CD4-positive, CD25-positive, alpha-beta regulatory T cell (primary cell): ENCODE measurements at regions not wholly inside any gene's neighbourhood (a gene's known extent, or its start where the extent isn't known, plus 50 kb on each side); places are given as distances from the start of the nearest gene placed in this dataset.

ENCODE experiments used
- ATAC-seq, 2 donors: fragments of 150-1000 bp; cut with Tn5 transposase; one replicate each; pipeline ENCODE4 v1.10.0; 2021; ENCODE audit warnings: low read depth in 2 of 2, moderate number of reproducible peaks in 2 of 2, moderate library complexity in 1 of 2
- DNase-seq, 3 donors: peaks; one replicate each; pipeline versions ENCODE4 v3.0.0 to v3.0.0-alpha.2; 2012 to 2022; ENCODE audit warnings: mixed read lengths in 1 of 3
- H3K27ac ChIP-seq: one replicate; pipeline ENCODE4 v1.7.0; 2013; ENCODE audit warnings: mild to moderate bottlenecking, low read length; ENCODE audit not compliant: insufficient read depth, poor library complexity, severe bottlenecking
- H3K27me3 ChIP-seq: one replicate; pipeline ENCODE4 v1.7.0; 2013; ENCODE audit warnings: low read length; ENCODE audit not compliant: control insufficient read depth, insufficient read depth
- H3K36me3 ChIP-seq: one replicate; pipeline ENCODE4 v1.7.0; 2013; ENCODE audit warnings: mild to moderate bottlenecking, low read length, moderate library complexity; ENCODE audit not compliant: control insufficient read depth, insufficient read depth
- H3K4me1 ChIP-seq: 2 replicates; pipeline ENCODE4 v1.7.0; 2013; ENCODE audit warnings: mild to moderate bottlenecking, low read length; ENCODE audit not compliant: insufficient read depth, control insufficient read depth, poor library complexity, severe bottlenecking
- H3K4me3 ChIP-seq: one replicate; pipeline ENCODE4 v1.7.0; 2013; ENCODE audit warnings: low read depth, mild to moderate bottlenecking, low read length, moderate library complexity
- H3K9me3 ChIP-seq, 2 experiments: 1 replicate in 1 of 2; 2 replicates in 1 of 2; pipeline ENCODE4 v1.7.0; 2013; ENCODE audit warnings: low read length in 2 of 2, mild to moderate bottlenecking in 1 of 2, moderate library complexity in 1 of 2; ENCODE audit not compliant: control insufficient read depth in 2 of 2
- H3K27ac Mint-ChIP-seq, 3 donors: one replicate each; pipeline ENCODE4 v1.8.0; 2020 to 2022; ENCODE audit warnings: mild to moderate bottlenecking in 3 of 3, mixed read lengths in 3 of 3, moderate library complexity in 2 of 3
- H3K27me3 Mint-ChIP-seq: one replicate; pipeline ENCODE4 v1.8.0; 2022; ENCODE audit warnings: mild to moderate bottlenecking, mixed read lengths
- H3K36me3 Mint-ChIP-seq: one replicate; pipeline ENCODE4 v1.8.0; 2020; ENCODE audit warnings: mixed read lengths
- H3K4me1 Mint-ChIP-seq, 4 donors: one replicate each; pipeline ENCODE4 v1.8.0; 2020 to 2022; ENCODE audit warnings: mixed read lengths in 4 of 4, mild to moderate bottlenecking in 1 of 4
- H3K4me3 Mint-ChIP-seq, 4 donors: one replicate each; pipeline ENCODE4 v1.8.0; 2020 to 2022; ENCODE audit warnings: mild to moderate bottlenecking in 4 of 4, mixed read lengths in 4 of 4, moderate library complexity in 3 of 4
- H3K9me3 Mint-ChIP-seq, 7 donors: one replicate each; pipeline ENCODE4 v1.8.0; 2020 to 2022; ENCODE audit warnings: mixed read lengths in 7 of 7, mild to moderate bottlenecking in 3 of 7, moderate library complexity in 2 of 7

GRCh38 chr3:117193390-117193789 lies 483.8 kb downstream of the TUSC7 start:
- H3K36me3 Mint-ChIP-seq = no peaks in the 10 kb centered on the region
- H3K27me3 Mint-ChIP-seq = no peaks in the 10 kb centered on the region
- no peaks in the 10 kb centered on the region for H3K36me3 ChIP-seq

GRCh38 chr3:117195034-117195433 lies 485.5 kb downstream of the TUSC7 start:
- H3K27me3 ChIP-seq = no peaks in the 10 kb centered on the region
- H3K4me1 Mint-ChIP-seq = no peaks in the 10 kb centered on the region
- no peak overlapping the region for H3K4me3 ChIP-seq
- H3K4me1 ChIP-seq = no peaks in the 10 kb centered on the region
- H3K9me3 ChIP-seq = no peaks in the 10 kb centered on the region
- no peak for ATAC-seq
- H3K4me3 Mint-ChIP-seq = no peak overlapping the region
- H3K27me3 Mint-ChIP-seq = no peaks in the 10 kb centered on the region
- peaks cover 0 to 15% (median 9%) of the 10 kb centered on the region in 7 donors for H3K9me3 Mint-ChIP-seq
- H3K27ac ChIP-seq = no peak overlapping the region
- H3K27ac Mint-ChIP-seq = no peak overlapping the region
- H3K36me3 Mint-ChIP-seq = no peaks in the 10 kb centered on the region
- DNase-seq = no peak
- H3K36me3 ChIP-seq = no peaks in the 10 kb centered on the region

More at GRCh38 chr3:117193390-117193789, 483.8 kb downstream of the TUSC7 start:
- Mint-ChIP-seq H3K9me3 (peaks cover 0 to 11% (median 4%) of the 10 kb centered on the region in 7 donors), H3K4me1 (no peaks in the 10 kb centered on the region), H3K27ac (no peak overlapping the region), H3K4me3 (no peak overlapping the region)
- Histone ChIP-seq H3K4me1 (no peaks in the 10 kb centered on the region), H3K4me3 (no peak overlapping the region), H3K27ac (no peak overlapping the region), H3K27me3 (no peaks in the 10 kb centered on the region), H3K9me3 (no peaks in the 10 kb centered on the region)
- DNase-seq = no peak
- no peak for ATAC-seq

GRCh38 chr3:117200962-117201361 lies 491.4 kb downstream of the TUSC7 start:
- Histone ChIP-seq H3K27ac (no peak overlapping the region), H3K4me3 (no peak overlapping the region), H3K9me3 (no peaks in the 10 kb centered on the region), H3K36me3 (no peaks in the 10 kb centered on the region), H3K4me1 (no peaks in the 10 kb centered on the region), H3K27me3 (no peaks in the 10 kb centered on the region)
- H3K36me3 Mint-ChIP-seq = no peaks in the 10 kb centered on the region
- no peaks in the 10 kb centered on the region for H3K27me3 Mint-ChIP-seq
- H3K4me1 Mint-ChIP-seq = no peaks in the 10 kb centered on the region
- DNase-seq (no peak), ATAC-seq (no peak)
- H3K9me3 Mint-ChIP-seq = peaks cover 0 to 16% (median 6%) of the 10 kb centered on the region in 7 donors
- H3K4me3 Mint-ChIP-seq = no peak overlapping the region
- H3K27ac Mint-ChIP-seq = no peak overlapping the region

- Mint-ChIP-seq H3K4me3 (no peak overlapping the region), H3K27ac (no peak overlapping the region), H3K4me1 (no peaks in the 10 kb centered on the region), H3K27me3 (no peaks in the 10 kb centered on the region), H3K9me3 (peaks cover 0 to 21% (median 10%) of the 10 kb centered on the region in 7 donors), H3K36me3 (peaks cover 2% of the 10 kb centered on the region)
- Histone ChIP-seq H3K36me3 (no peaks in the 10 kb centered on the region), H3K27ac (no peak overlapping the region), H3K27me3 (no peaks in the 10 kb centered on the region), H3K4me3 (no peak overlapping the region), H3K4me1 (no peaks in the 10 kb centered on the region), H3K9me3 (no peaks in the 10 kb centered on the region)
- no peak for DNase-seq
- no peak for ATAC-seq
Measured at GRCh38 chr3:117201901-117202774, 492.6 kb downstream of the TUSC7 start.

GRCh38 chr3:117217355-117217754 lies 507.8 kb downstream of the TUSC7 start:
- H3K4me1 Mint-ChIP-seq = no peaks in the 10 kb centered on the region
- Histone ChIP-seq H3K27ac (no peak overlapping the region), H3K9me3 (no peaks in the 10 kb centered on the region), H3K4me1 (no peaks in the 10 kb centered on the region), H3K27me3 (no peaks in the 10 kb centered on the region), H3K36me3 (no peaks in the 10 kb centered on the region), H3K4me3 (no peak overlapping the region)
- H3K36me3 Mint-ChIP-seq = no peaks in the 10 kb centered on the region
- ATAC-seq = no peak
- no peak overlapping the region for H3K4me3 Mint-ChIP-seq
- H3K27me3 Mint-ChIP-seq = no peaks in the 10 kb centered on the region
- DNase-seq = no peak
- peaks cover 2 to 13% (median 6%) of the 10 kb centered on the region in 7 donors for H3K9me3 Mint-ChIP-seq
- no peak overlapping the region for H3K27ac Mint-ChIP-seq

- H3K9me3 ChIP-seq = no peaks in the 10 kb centered on the region
- H3K9me3 Mint-ChIP-seq = peaks cover 2 to 11% (median 5%) of the 10 kb centered on the region in 7 donors
- no peak overlapping the region for H3K27ac ChIP-seq
- DNase-seq (no peak), ATAC-seq (no peak)
- H3K36me3 Mint-ChIP-seq = no peaks in the 10 kb centered on the region
- H3K4me3 ChIP-seq = no peak overlapping the region
- no peaks in the 10 kb centered on the region for H3K27me3 ChIP-seq
- H3K4me1 ChIP-seq = no peaks in the 10 kb centered on the region
- no peak overlapping the region for H3K4me3 Mint-ChIP-seq
- H3K36me3 ChIP-seq = no peaks in the 10 kb centered on the region
- no peaks in the 10 kb centered on the region for H3K27me3 Mint-ChIP-seq
- H3K27ac Mint-ChIP-seq = no peak overlapping the region
- H3K4me1 Mint-ChIP-seq = no peaks in the 10 kb centered on the region
Measured at GRCh38 chr3:117217760-117218316, 508.3 kb downstream of the TUSC7 start.

- DNase-seq (no peak), ATAC-seq (no peak)
- no peak overlapping the region for H3K27ac Mint-ChIP-seq
- H3K4me1 ChIP-seq = no peaks in the 10 kb centered on the region
- no peak overlapping the region for H3K4me3 ChIP-seq
- H3K27me3 ChIP-seq = no peaks in the 10 kb centered on the region
- no peaks in the 10 kb centered on the region for H3K4me1 Mint-ChIP-seq
- H3K4me3 Mint-ChIP-seq = no peak overlapping the region
- no peaks in the 10 kb centered on the region for H3K36me3 Mint-ChIP-seq
- H3K9me3 Mint-ChIP-seq = peaks cover 2 to 9% (median 4%) of the 10 kb centered on the region in 7 donors
- H3K27ac ChIP-seq = no peak overlapping the region
- no peaks in the 10 kb centered on the region for H3K36me3 ChIP-seq
- no peaks in the 10 kb centered on the region for H3K9me3 ChIP-seq
- H3K27me3 Mint-ChIP-seq = no peaks in the 10 kb centered on the region
Measured at GRCh38 chr3:117218641-117219048, 509.1 kb downstream of the TUSC7 start.

GRCh38 chr3:117219296-117219695 lies 509.7 kb downstream of the TUSC7 start:
- no peaks in the 10 kb centered on the region for H3K4me1 ChIP-seq
- H3K4me3 Mint-ChIP-seq = no peak overlapping the region
- peaks cover 2 to 11% (median 5%) of the 10 kb centered on the region in 7 donors for H3K9me3 Mint-ChIP-seq
- no peaks in the 10 kb centered on the region for H3K9me3 ChIP-seq
- no peaks in the 10 kb centered on the region for H3K27me3 Mint-ChIP-seq
- no peak overlapping the region for H3K27ac ChIP-seq
- no peaks in the 10 kb centered on the region for H3K27me3 ChIP-seq
- no peaks in the 10 kb centered on the region for H3K4me1 Mint-ChIP-seq
- no peak overlapping the region for H3K4me3 ChIP-seq
- no peak for DNase-seq
- no peak overlapping the region for H3K27ac Mint-ChIP-seq
- H3K36me3 ChIP-seq = no peaks in the 10 kb centered on the region
- ATAC-seq = no peak
- H3K36me3 Mint-ChIP-seq = no peaks in the 10 kb centered on the region
